ENCODE measurements at regions not wholly inside any gene's neighbourhood (a gene's known extent, or its start where the extent isn't known, plus 50 kb on each side); places are given as distances from the start of the nearest gene placed in this dataset.

DNA sequence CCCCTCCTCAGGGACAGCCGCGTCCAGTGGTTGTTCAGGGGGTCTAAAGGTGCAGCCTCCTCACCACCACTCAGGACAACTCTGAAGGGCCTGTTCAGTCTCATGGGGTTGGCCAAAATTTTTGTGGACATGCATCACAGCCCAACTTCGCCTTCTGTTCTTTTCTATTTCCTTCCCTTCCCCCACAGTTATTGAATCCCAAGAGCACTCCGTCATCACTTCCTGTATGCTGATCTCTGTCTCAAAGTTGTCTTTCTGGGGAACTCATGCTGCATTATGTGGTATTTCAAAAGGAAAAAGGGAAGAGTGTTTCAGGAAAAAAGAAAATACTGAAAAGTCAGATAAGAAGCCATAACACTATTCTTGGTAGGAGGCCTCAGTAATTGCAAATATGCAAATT is 355.4 kb downstream of the CAAP1 start:
- TF ChIP-seq, protein P1, sequence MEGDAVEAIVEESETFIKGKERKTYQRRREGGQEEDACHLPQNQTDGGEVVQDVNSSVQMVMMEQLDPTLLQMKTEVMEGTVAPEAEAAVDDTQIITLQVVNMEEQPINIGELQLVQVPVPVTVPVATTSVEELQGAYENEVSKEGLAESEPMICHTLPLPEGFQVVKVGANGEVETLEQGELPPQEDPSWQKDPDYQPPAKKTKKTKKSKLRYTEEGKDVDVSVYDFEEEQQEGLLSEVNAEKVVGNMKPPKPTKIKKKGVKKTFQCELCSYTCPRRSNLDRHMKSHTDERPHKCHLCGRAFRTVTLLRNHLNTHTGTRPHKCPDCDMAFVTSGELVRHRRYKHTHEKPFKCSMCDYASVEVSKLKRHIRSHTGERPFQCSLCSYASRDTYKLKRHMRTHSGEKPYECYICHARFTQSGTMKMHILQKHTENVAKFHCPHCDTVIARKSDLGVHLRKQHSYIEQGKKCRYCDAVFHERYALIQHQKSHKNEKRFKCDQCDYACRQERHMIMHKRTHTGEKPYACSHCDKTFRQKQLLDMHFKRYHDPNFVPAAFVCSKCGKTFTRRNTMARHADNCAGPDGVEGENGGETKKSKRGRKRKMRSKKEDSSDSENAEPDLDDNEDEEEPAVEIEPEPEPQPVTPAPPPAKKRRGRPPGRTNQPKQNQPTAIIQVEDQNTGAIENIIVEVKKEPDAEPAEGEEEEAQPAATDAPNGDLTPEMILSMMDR (IDR thresholded peaks at IDR 0.05) = no peak
- no peak for TF ChIP-seq POLR2A (IDR thresholded peaks at IDR 0.05)

Measured in body of pancreas (tissue), 4 donors.